ENCODE measurements at regions not wholly inside any gene's neighbourhood (a gene's known extent, or its start where the extent isn't known, plus 50 kb on each side); places are given as distances from the start of the nearest gene placed in this dataset.
A peak's percentile ranks its signal among the peaks of the same experiment; 100 is the strongest.

DNA sequence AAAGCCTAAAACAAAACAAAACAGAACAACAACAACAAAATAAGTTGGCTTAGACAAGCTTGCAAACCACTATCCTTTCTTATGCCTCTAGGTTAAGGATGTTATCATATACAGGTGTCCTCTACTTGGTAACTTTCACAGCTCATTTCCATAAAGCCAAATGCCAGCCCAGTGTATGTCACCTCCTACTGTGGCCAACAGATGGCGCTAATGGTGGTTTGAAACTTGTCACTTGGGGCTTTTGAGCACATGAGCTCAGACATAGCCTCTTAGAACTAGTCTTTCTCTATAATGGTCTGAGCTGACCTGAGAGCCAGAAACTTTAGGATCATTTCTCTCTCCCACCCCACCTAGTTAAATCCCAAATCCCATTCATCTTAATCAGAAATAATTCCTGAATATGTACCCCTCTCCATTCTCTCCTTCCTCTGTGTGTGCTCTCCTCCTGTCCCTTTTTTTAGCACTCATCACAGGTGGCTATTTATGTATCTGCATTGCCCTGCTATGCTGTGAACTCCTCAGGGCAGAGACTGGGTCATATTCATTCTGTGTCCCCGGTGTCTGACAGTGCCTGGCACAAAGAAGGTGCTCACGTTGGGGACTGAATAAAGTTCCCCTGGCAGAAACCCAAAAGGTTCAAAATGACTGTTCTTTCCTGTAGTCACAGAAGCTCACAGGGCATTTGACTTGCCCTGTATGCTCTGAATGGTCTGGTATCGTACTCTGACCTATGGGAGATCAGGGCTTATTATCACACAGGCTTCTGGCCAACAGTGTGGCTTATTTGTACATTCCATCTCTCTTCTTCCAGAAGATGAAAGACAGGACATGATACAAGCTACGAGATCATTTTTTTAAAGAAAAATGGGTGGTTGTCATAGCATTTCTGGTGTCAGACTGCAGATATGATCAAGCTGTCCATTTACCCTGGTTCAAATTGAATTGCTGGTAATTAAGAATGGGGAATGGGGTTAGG, 319.3 kb upstream of the AZI2 start:
- no peak overlapping the region for H3K4me3 ChIP-seq (ENCODE audit: low read depth, low read length)
- TF ChIP-seq, protein P1, sequence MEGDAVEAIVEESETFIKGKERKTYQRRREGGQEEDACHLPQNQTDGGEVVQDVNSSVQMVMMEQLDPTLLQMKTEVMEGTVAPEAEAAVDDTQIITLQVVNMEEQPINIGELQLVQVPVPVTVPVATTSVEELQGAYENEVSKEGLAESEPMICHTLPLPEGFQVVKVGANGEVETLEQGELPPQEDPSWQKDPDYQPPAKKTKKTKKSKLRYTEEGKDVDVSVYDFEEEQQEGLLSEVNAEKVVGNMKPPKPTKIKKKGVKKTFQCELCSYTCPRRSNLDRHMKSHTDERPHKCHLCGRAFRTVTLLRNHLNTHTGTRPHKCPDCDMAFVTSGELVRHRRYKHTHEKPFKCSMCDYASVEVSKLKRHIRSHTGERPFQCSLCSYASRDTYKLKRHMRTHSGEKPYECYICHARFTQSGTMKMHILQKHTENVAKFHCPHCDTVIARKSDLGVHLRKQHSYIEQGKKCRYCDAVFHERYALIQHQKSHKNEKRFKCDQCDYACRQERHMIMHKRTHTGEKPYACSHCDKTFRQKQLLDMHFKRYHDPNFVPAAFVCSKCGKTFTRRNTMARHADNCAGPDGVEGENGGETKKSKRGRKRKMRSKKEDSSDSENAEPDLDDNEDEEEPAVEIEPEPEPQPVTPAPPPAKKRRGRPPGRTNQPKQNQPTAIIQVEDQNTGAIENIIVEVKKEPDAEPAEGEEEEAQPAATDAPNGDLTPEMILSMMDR (IDR thresholded peaks at IDR 0.05; ENCODE audit: insufficient read depth, low read depth, low read length) = peak; percentile 90
- peak; percentile 56 for DNase-seq (ENCODE audit: low read depth)

DNA sequence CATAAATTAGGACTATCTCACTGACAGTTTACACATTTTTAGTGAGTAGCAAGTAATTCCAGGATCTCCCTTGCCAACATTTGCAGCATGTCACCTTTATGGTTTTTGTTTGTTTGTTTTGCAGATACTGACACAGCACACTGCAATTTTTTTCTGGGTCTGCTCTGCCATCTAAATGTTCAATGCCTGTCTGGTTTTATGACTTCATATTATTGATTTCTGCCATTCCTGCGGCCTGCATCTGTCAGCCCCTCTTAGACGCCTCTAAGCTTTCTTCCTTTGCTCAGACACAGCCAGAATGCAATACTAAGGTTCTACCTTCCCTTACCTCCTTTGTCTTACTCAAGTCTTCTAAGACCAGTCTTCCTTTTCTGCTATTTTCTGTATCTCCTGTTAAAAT, 321.2 kb upstream of the AZI2 start:
- TF ChIP-seq, protein P1 (IDR thresholded peaks at IDR 0.05; ENCODE audit: insufficient read depth, low read depth, low read length) = no peak
- DNase-seq (ENCODE audit: low read depth) = no peak
- H3K4me3 ChIP-seq (ENCODE audit: low read depth, low read length) = no peak overlapping the region

DNA sequence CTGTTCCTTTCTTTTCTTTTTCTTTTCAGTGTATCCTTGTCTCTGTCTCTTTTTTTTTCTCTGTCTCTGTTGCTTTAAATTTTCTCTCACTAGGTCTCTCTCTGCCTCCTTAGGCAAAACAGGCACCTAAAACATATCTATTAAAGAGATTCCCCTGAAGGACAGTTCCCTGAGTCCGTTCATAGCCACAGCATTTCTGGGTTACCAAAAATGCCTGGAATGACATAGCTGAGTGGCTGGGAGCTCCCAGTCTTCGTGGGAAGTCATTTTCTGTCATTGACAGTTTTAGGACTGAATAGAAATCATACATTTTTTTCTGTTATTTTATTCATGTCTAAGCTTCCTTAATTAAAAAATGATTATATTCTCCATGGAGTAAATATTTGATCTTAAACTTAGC, 323.8 kb upstream of the AZI2 start:
- no peak overlapping the region for H3K4me3 ChIP-seq (ENCODE audit: low read depth, low read length)
- TF ChIP-seq, protein P1 (IDR thresholded peaks at IDR 0.05; ENCODE audit: insufficient read depth, low read depth, low read length) = no peak
- no peak for DNase-seq (ENCODE audit: low read depth)

DNA sequence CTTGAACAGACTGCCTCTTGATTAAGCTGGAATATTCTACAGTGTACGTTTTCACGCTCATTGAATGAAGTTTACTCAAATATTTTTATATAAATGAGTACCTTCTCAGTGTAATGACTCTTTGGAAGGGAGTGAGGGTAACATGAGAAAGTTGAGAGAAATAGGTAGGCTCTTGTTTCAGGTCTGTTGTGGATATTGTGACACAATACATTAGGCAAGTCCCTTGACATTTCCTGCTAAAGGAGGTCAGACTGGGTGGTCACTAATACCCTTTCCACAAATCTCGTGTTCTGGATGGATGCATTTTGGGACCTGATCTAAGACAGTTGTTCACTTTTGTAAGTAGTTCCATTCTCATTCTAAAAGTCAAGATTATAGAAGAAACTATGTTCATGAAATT, 324.8 kb upstream of the AZI2 start:
- no peak for DNase-seq (ENCODE audit: low read depth)
- H3K4me3 ChIP-seq (ENCODE audit: low read depth, low read length) = no peak overlapping the region
- TF ChIP-seq, protein P1 (IDR thresholded peaks at IDR 0.05; ENCODE audit: insufficient read depth, low read depth, low read length) = no peak

DNA sequence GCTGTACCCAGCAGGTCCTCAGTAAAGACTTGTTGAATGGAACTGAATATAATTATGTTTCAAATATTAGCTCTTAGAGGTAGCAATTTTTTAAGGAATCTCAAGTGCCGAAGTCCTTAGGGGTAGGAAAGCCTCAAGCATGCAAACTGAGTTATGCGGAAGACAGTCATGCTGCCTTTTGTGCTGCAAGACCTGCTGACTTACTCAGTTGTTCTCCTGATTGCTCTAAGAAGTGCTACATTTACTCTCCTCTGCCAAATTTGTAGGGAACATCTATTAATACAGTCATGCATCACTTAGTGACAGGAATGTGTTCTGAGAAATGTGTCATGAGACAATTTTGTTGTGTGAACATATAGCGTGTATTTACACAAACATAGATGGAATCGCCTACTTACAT, 325.6 kb upstream of the AZI2 start:
- no peak for DNase-seq (ENCODE audit: low read depth)
- TF ChIP-seq, protein P1 (IDR thresholded peaks at IDR 0.05; ENCODE audit: insufficient read depth, low read depth, low read length) = no peak
- no peak overlapping the region for H3K4me3 ChIP-seq (ENCODE audit: low read depth, low read length)

DNA sequence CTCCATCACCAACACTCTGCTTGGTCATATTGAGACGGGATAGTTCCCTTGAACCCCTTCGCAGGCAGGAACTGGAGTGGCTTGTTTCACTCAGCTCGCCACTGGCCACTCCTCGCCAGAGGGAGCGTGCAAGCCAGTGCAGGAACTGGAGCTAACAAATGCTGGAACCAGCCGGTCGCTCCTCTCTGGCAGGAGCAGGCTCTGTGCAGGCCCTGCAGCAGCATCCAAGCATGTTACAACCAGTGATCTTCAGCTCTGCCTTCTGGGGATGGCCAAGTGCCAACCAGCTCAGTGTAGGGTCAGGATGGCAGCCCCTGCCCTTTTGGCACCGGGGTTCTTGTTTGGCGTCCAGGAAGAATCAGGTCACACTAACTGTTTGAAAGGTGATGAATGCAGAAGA, 329.0 kb upstream of the AZI2 start:
- TF ChIP-seq, protein P1 (IDR thresholded peaks at IDR 0.05; ENCODE audit: insufficient read depth, low read depth, low read length) = no peak
- DNase-seq (ENCODE audit: low read depth) = no peak
- no peak overlapping the region for H3K4me3 ChIP-seq (ENCODE audit: low read depth, low read length)
